ENCODE measurements at regions not wholly inside any gene's neighbourhood (a gene's known extent, or its start where the extent isn't known, plus 50 kb on each side); places are given as distances from the start of the nearest gene placed in this dataset.

DNA sequence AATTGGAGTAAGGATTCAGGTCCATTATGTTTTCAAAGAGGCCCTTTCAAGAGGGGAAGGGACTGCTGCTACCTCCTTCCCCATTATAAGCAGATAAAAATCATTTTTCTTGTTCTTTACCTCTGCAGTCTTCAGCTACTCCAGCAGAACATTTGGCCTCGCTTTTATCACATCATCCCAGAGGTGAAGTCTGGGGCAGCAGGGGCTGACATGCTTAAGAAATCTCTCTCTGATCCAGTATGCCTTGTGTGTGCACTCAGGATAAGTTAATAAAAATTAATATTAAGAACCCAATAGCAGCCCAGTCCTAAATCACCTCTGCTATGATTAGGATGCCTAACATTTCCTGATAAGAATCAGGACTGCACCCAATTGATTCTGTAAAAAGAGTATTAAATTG is 306.9 kb upstream of the NREP start:
- H3K9me3 ChIP-seq (ENCODE audit: severe bottlenecking): no peaks in the 10 kb centered on the region
- TF ChIP-seq, protein P1, sequence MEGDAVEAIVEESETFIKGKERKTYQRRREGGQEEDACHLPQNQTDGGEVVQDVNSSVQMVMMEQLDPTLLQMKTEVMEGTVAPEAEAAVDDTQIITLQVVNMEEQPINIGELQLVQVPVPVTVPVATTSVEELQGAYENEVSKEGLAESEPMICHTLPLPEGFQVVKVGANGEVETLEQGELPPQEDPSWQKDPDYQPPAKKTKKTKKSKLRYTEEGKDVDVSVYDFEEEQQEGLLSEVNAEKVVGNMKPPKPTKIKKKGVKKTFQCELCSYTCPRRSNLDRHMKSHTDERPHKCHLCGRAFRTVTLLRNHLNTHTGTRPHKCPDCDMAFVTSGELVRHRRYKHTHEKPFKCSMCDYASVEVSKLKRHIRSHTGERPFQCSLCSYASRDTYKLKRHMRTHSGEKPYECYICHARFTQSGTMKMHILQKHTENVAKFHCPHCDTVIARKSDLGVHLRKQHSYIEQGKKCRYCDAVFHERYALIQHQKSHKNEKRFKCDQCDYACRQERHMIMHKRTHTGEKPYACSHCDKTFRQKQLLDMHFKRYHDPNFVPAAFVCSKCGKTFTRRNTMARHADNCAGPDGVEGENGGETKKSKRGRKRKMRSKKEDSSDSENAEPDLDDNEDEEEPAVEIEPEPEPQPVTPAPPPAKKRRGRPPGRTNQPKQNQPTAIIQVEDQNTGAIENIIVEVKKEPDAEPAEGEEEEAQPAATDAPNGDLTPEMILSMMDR (IDR thresholded peaks at IDR 0.05; ENCODE audit: poor library complexity, severe bottlenecking): no peak
- no peaks in the 10 kb centered on the region for H3K36me3 ChIP-seq (ENCODE audit: low read depth)
- DNase-seq (ENCODE audit: low spot score) (no peak), ATAC-seq (ENCODE audit: low read depth) (no peak)
- no peaks in the 10 kb centered on the region for H3K27me3 ChIP-seq (ENCODE audit: insufficient read depth, poor library complexity, severe bottlenecking)
- H3K27ac ChIP-seq (ENCODE audit: poor library complexity, severe bottlenecking): no peak overlapping the region
- H3K4me1 ChIP-seq (ENCODE audit: insufficient read depth, poor library complexity, severe bottlenecking): no peaks in the 10 kb centered on the region
- no peak overlapping the region for H3K4me3 ChIP-seq (ENCODE audit: severe bottlenecking)

DNA sequence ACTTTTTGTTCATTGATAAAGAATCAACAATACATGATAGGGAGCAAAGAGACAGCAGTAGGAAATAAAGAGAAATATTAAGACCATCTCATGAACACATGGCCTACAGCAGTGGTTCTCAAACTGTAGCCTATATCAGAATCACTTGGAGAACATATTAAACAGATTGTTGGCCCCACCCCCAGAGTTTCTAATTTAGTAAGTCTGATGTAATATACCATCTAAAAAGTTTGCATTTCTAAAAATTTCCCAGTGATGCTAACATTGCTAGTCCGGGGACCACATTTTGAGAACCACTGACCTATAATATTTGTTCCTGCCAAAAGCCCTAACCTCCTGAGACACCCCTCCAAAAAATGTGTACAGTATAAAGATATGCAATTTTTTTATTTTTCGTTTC is 306.2 kb upstream of the NREP start:
- no peak for ATAC-seq (ENCODE audit: low read depth)
- Histone ChIP-seq H3K9me3 (ENCODE audit: severe bottlenecking) (no peaks in the 10 kb centered on the region), H3K36me3 (ENCODE audit: low read depth) (no peaks in the 10 kb centered on the region), H3K27ac (ENCODE audit: poor library complexity, severe bottlenecking) (no peak overlapping the region), H3K4me1 (ENCODE audit: insufficient read depth, poor library complexity, severe bottlenecking) (no peaks in the 10 kb centered on the region), H3K27me3 (ENCODE audit: insufficient read depth, poor library complexity, severe bottlenecking) (no peaks in the 10 kb centered on the region), H3K4me3 (ENCODE audit: severe bottlenecking) (no peak overlapping the region)
- no peak for DNase-seq (ENCODE audit: low spot score)
- TF ChIP-seq, protein P1 (IDR thresholded peaks at IDR 0.05; ENCODE audit: poor library complexity, severe bottlenecking): no peak

DNA sequence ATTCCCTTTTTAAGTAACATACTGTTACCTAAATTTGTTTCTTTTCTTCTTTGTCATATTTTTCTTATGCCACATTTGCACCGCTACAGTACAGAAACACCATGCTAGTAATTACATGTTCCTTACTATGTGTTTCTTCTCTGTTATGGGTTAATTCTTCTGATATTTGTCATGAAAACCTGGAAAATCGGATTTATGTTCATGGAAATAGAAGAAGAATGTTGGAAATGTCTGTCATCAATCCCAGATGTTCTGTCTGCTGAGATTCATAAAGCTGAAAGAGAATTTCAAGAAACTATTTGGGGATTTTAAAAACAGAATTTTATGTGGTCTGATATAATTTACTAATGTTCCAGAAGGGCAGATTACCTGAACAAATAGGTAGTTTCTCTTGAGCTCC is 305.2 kb upstream of the NREP start:
- TF ChIP-seq, protein P1 (IDR thresholded peaks at IDR 0.05; ENCODE audit: poor library complexity, severe bottlenecking): no peak
- H3K9me3 ChIP-seq (ENCODE audit: severe bottlenecking): no peaks in the 10 kb centered on the region
- no peaks in the 10 kb centered on the region for H3K27me3 ChIP-seq (ENCODE audit: insufficient read depth, poor library complexity, severe bottlenecking)
- ATAC-seq (ENCODE audit: low read depth) (no peak), DNase-seq (ENCODE audit: low spot score) (no peak)
- H3K27ac ChIP-seq (ENCODE audit: poor library complexity, severe bottlenecking): no peak overlapping the region
- H3K4me1 ChIP-seq (ENCODE audit: insufficient read depth, poor library complexity, severe bottlenecking): no peaks in the 10 kb centered on the region
- H3K36me3 ChIP-seq (ENCODE audit: low read depth): no peaks in the 10 kb centered on the region
- no peak overlapping the region for H3K4me3 ChIP-seq (ENCODE audit: severe bottlenecking)

DNA sequence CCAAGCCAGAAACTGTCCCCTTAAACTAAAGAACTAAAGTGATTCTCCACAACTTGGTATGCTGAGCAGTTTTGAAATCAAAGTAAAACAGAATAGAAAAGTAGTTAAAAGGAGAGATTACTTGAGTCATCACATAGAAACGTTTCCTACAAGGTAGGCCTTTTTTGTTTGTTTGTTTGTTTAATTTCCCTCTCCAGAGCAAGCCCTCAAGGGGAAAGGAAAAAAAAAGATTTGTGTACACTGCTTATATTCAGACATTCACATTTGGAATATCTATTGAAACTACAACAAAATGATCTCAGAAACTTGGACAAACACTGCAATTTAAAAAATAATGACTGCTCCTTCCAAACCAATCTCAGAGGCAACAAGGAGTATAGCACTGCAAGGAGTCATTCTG is 304.7 kb upstream of the NREP start:
- DNase-seq (ENCODE audit: low spot score): no peak
- no peak for ATAC-seq (ENCODE audit: low read depth)
- TF ChIP-seq, protein P1 (IDR thresholded peaks at IDR 0.05; ENCODE audit: poor library complexity, severe bottlenecking): no peak

DNA sequence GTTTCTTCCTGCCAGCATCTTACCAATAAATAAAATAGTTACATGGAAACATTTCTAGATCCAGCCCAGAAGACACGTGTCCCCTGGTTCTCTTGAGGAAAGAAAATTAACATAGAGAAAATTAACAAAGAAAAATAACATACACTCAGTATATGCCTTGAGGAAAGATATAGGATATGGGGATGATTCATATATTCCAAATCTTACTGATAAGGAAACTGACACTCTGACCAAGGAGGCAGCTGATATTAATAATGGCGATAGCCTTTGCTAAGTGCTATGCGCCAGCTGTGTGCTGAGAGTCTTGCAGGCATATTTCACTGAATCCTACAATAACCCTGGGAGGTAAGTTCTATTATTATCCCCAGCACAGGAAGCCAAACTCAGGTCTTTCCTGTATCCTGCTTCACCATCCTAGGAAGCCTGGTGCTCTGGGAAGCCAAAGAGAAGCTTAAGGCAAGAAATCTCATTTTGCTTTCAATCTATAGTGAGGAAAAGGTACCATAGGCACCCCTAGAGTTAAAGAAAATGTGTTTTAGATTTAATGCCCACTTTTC is 302.7 kb upstream of the NREP start:
- H3K4me1 ChIP-seq (ENCODE audit: insufficient read depth, poor library complexity, severe bottlenecking): no peaks in the 10 kb centered on the region
- no peaks in the 10 kb centered on the region for H3K27me3 ChIP-seq (ENCODE audit: insufficient read depth, poor library complexity, severe bottlenecking)
- ATAC-seq (ENCODE audit: low read depth) (no peak), DNase-seq (ENCODE audit: low spot score) (no peak)
- H3K4me3 ChIP-seq (ENCODE audit: severe bottlenecking): no peak overlapping the region
- TF ChIP-seq, protein P1 (IDR thresholded peaks at IDR 0.05; ENCODE audit: poor library complexity, severe bottlenecking): no peak
- no peaks in the 10 kb centered on the region for H3K9me3 ChIP-seq (ENCODE audit: severe bottlenecking)
- H3K36me3 ChIP-seq (ENCODE audit: low read depth): no peaks in the 10 kb centered on the region
- no peak overlapping the region for H3K27ac ChIP-seq (ENCODE audit: poor library complexity, severe bottlenecking)

More for the DNA sequence above, 304.7 kb upstream of the NREP start:
- Histone ChIP-seq H3K27ac (ENCODE audit: poor library complexity, severe bottlenecking) (no peak overlapping the region), H3K9me3 (ENCODE audit: severe bottlenecking) (no peaks in the 10 kb centered on the region), H3K4me1 (ENCODE audit: insufficient read depth, poor library complexity, severe bottlenecking) (no peaks in the 10 kb centered on the region), H3K4me3 (ENCODE audit: severe bottlenecking) (no peak overlapping the region), H3K36me3 (ENCODE audit: low read depth) (no peaks in the 10 kb centered on the region), H3K27me3 (ENCODE audit: insufficient read depth, poor library complexity, severe bottlenecking) (no peaks in the 10 kb centered on the region)
